Activated naive CD4-positive, alpha-beta T cell treated with anti-CD3 and anti-CD28 coated beads, Interleukin-2, amount 50 U/mL, for 24 hours (primary cell): ENCODE measurements at regions not wholly inside any gene's neighbourhood (a gene's known extent, or its start where the extent isn't known, plus 50 kb on each side); places are given as distances from the start of the nearest gene placed in this dataset.

Experiments
- H3K27ac Mint-ChIP-seq: one replicate; pipeline ENCODE4 v1.8.0; 2021; ENCODE audit warnings: mild to moderate bottlenecking, mixed read lengths
- H3K27me3 Mint-ChIP-seq: one replicate; pipeline ENCODE4 v1.8.0; 2021; ENCODE audit warnings: mixed read lengths
- H3K36me3 Mint-ChIP-seq: one replicate; pipeline ENCODE4 v1.8.0; 2021; ENCODE audit warnings: mixed read lengths
- H3K4me1 Mint-ChIP-seq: one replicate; pipeline ENCODE4 v1.8.0; 2021; ENCODE audit warnings: mixed read lengths
- H3K4me3 Mint-ChIP-seq: one replicate; pipeline ENCODE4 v1.8.0; 2021; ENCODE audit warnings: mild to moderate bottlenecking, mixed read lengths
- H3K9me3 Mint-ChIP-seq: one replicate; pipeline ENCODE4 v1.8.0; 2021; ENCODE audit warnings: mixed read lengths

GRCh38 chrX:124502166-124502565, 155.8 kb downstream of the SH2D1A start:
- H3K36me3 Mint-ChIP-seq = no peaks in the 10 kb centered on the region
- H3K9me3 Mint-ChIP-seq = no peaks in the 10 kb centered on the region
- no peak overlapping the region for H3K27ac Mint-ChIP-seq
- peaks cover 4% of the 10 kb centered on the region for H3K4me1 Mint-ChIP-seq
- H3K27me3 Mint-ChIP-seq = no peaks in the 10 kb centered on the region
- no peak overlapping the region for H3K4me3 Mint-ChIP-seq

- H3K27me3 Mint-ChIP-seq = no peaks in the 10 kb centered on the region
- no peak overlapping the region for H3K27ac Mint-ChIP-seq
- peaks cover 4% of the 10 kb centered on the region for H3K4me1 Mint-ChIP-seq
- H3K4me3 Mint-ChIP-seq = no peak overlapping the region
- H3K9me3 Mint-ChIP-seq = no peaks in the 10 kb centered on the region
- H3K36me3 Mint-ChIP-seq = no peaks in the 10 kb centered on the region
These were observed 156.2 kb downstream of the SH2D1A start for GRCh38 chrX:124502599-124502998.

GRCh38 chrX:124504111-124504983, 158.0 kb downstream of the SH2D1A start:
- no peaks in the 10 kb centered on the region for H3K9me3 Mint-ChIP-seq
- no peak overlapping the region for H3K27ac Mint-ChIP-seq
- H3K36me3 Mint-ChIP-seq = no peaks in the 10 kb centered on the region
- no peak overlapping the region for H3K4me3 Mint-ChIP-seq
- no peaks in the 10 kb centered on the region for H3K27me3 Mint-ChIP-seq
- H3K4me1 Mint-ChIP-seq = peaks cover 4% of the 10 kb centered on the region

- Mint-ChIP-seq H3K4me1 (peaks cover 3% of the 10 kb centered on the region), H3K36me3 (no peaks in the 10 kb centered on the region), H3K4me3 (no peak overlapping the region), H3K27me3 (no peaks in the 10 kb centered on the region), H3K9me3 (no peaks in the 10 kb centered on the region), H3K27ac (no peak overlapping the region)
These were observed 159.7 kb downstream of the SH2D1A start for GRCh38 chrX:124506066-124506465.

- Mint-ChIP-seq H3K27ac (no peak overlapping the region), H3K4me1 (no peaks in the 10 kb centered on the region), H3K27me3 (no peaks in the 10 kb centered on the region), H3K4me3 (no peak overlapping the region), H3K9me3 (no peaks in the 10 kb centered on the region), H3K36me3 (no peaks in the 10 kb centered on the region)
These were observed 160.9 kb downstream of the SH2D1A start for GRCh38 chrX:124507246-124507645.

GRCh38 chrX:124518885-124519284, 172.5 kb downstream of the SH2D1A start:
- H3K4me1 Mint-ChIP-seq = no peaks in the 10 kb centered on the region
- no peak overlapping the region for H3K27ac Mint-ChIP-seq
- H3K36me3 Mint-ChIP-seq = no peaks in the 10 kb centered on the region
- H3K9me3 Mint-ChIP-seq = no peaks in the 10 kb centered on the region
- H3K27me3 Mint-ChIP-seq = no peaks in the 10 kb centered on the region
- H3K4me3 Mint-ChIP-seq = no peak overlapping the region

GRCh38 chrX:124524852-124525251, 178.5 kb downstream of the SH2D1A start:
- no peaks in the 10 kb centered on the region for H3K4me1 Mint-ChIP-seq
- no peaks in the 10 kb centered on the region for H3K9me3 Mint-ChIP-seq
- no peaks in the 10 kb centered on the region for H3K27me3 Mint-ChIP-seq
- H3K4me3 Mint-ChIP-seq = no peak overlapping the region
- H3K27ac Mint-ChIP-seq = no peak overlapping the region
- H3K36me3 Mint-ChIP-seq = peaks cover 2% of the 10 kb centered on the region

- H3K27me3 Mint-ChIP-seq = no peaks in the 10 kb centered on the region
- no peak overlapping the region for H3K4me3 Mint-ChIP-seq
- peaks cover 7% of the 10 kb centered on the region for H3K36me3 Mint-ChIP-seq
- no peaks in the 10 kb centered on the region for H3K9me3 Mint-ChIP-seq
- H3K27ac Mint-ChIP-seq = no peak overlapping the region
- no peaks in the 10 kb centered on the region for H3K4me1 Mint-ChIP-seq
These were observed 183.4 kb downstream of the SH2D1A start for GRCh38 chrX:124529786-124530185.

GRCh38 chrX:124530803-124531202, 184.4 kb downstream of the SH2D1A start:
- Mint-ChIP-seq H3K27me3 (no peaks in the 10 kb centered on the region), H3K4me1 (no peaks in the 10 kb centered on the region), H3K27ac (no peak overlapping the region), H3K36me3 (peaks cover 7% of the 10 kb centered on the region), H3K9me3 (no peaks in the 10 kb centered on the region), H3K4me3 (no peak overlapping the region)

GRCh38 chrX:124534536-124534935, 188.2 kb downstream of the SH2D1A start:
- H3K36me3 Mint-ChIP-seq = peaks cover 5% of the 10 kb centered on the region
- H3K27me3 Mint-ChIP-seq = no peaks in the 10 kb centered on the region
- no peaks in the 10 kb centered on the region for H3K4me1 Mint-ChIP-seq
- H3K9me3 Mint-ChIP-seq = no peaks in the 10 kb centered on the region
- H3K27ac Mint-ChIP-seq = no peak overlapping the region
- no peak overlapping the region for H3K4me3 Mint-ChIP-seq

GRCh38 chrX:124540474-124540873, 194.1 kb downstream of the SH2D1A start:
- Mint-ChIP-seq H3K4me3 (no peak overlapping the region), H3K4me1 (no peaks in the 10 kb centered on the region), H3K9me3 (no peaks in the 10 kb centered on the region), H3K27me3 (no peaks in the 10 kb centered on the region), H3K27ac (no peak overlapping the region), H3K36me3 (no peaks in the 10 kb centered on the region)

GRCh38 chrX:124548571-124548970, 202.2 kb downstream of the SH2D1A start:
- Mint-ChIP-seq H3K4me1 (no peaks in the 10 kb centered on the region), H3K9me3 (no peaks in the 10 kb centered on the region), H3K27me3 (no peaks in the 10 kb centered on the region), H3K4me3 (no peak overlapping the region), H3K27ac (no peak overlapping the region), H3K36me3 (no peaks in the 10 kb centered on the region)

- Mint-ChIP-seq H3K9me3 (no peaks in the 10 kb centered on the region), H3K4me3 (no peak overlapping the region), H3K36me3 (no peaks in the 10 kb centered on the region), H3K4me1 (no peaks in the 10 kb centered on the region), H3K27me3 (no peaks in the 10 kb centered on the region), H3K27ac (no peak overlapping the region)
These were observed 208.8 kb downstream of the SH2D1A start for GRCh38 chrX:124555036-124555595.

GRCh38 chrX:124557976-124558375, 211.6 kb downstream of the SH2D1A start:
- Mint-ChIP-seq H3K27ac (no peak overlapping the region), H3K9me3 (no peaks in the 10 kb centered on the region), H3K27me3 (no peaks in the 10 kb centered on the region), H3K4me3 (no peak overlapping the region), H3K36me3 (no peaks in the 10 kb centered on the region), H3K4me1 (no peaks in the 10 kb centered on the region)

GRCh38 chrX:124573468-124573867, 227.1 kb downstream of the SH2D1A start:
- no peaks in the 10 kb centered on the region for H3K27me3 Mint-ChIP-seq
- H3K36me3 Mint-ChIP-seq = peaks cover 2% of the 10 kb centered on the region
- H3K4me1 Mint-ChIP-seq = no peaks in the 10 kb centered on the region
- H3K4me3 Mint-ChIP-seq = no peak overlapping the region
- H3K27ac Mint-ChIP-seq = no peak overlapping the region
- no peaks in the 10 kb centered on the region for H3K9me3 Mint-ChIP-seq

- no peaks in the 10 kb centered on the region for H3K9me3 Mint-ChIP-seq
- H3K4me1 Mint-ChIP-seq = peaks cover 4% of the 10 kb centered on the region
- no peak overlapping the region for H3K4me3 Mint-ChIP-seq
- no peak overlapping the region for H3K27ac Mint-ChIP-seq
- peaks cover 3% of the 10 kb centered on the region for H3K36me3 Mint-ChIP-seq
- H3K27me3 Mint-ChIP-seq = no peaks in the 10 kb centered on the region
These were observed 246.4 kb downstream of the SH2D1A start for GRCh38 chrX:124592744-124593143.
